Nephron (organoid): ENCODE measurements at regions not wholly inside any gene's neighbourhood (a gene's known extent, or its start where the extent isn't known, plus 50 kb on each side); places are given as distances from the start of the nearest gene placed in this dataset.

Experiments used
- H3K27ac Mint-ChIP-seq, 3 experiments: 2 replicates each; pipeline ENCODE4 v1.8.0; 2020; ENCODE audit warnings: mixed read lengths in 3 of 3, mild to moderate bottlenecking in 2 of 3, moderate library complexity in 1 of 3
- H3K27me3 Mint-ChIP-seq: 2 replicates; pipeline ENCODE4 v1.8.0; 2021; ENCODE audit warnings: low read depth, mild to moderate bottlenecking, moderate library complexity, mixed read lengths
- H3K36me3 Mint-ChIP-seq: 2 replicates; pipeline ENCODE4 v1.8.0; 2020; ENCODE audit warnings: low read depth, mixed read lengths
- H3K4me1 Mint-ChIP-seq: 2 replicates; pipeline ENCODE4 v1.8.0; 2020; ENCODE audit warnings: mixed read lengths
- H3K4me3 Mint-ChIP-seq, 3 experiments: 2 replicates each; pipeline ENCODE4 v1.8.0; 2020; ENCODE audit warnings: mild to moderate bottlenecking in 3 of 3, mixed read lengths in 3 of 3, moderate library complexity in 2 of 3
- H3K9me3 Mint-ChIP-seq: 2 replicates; pipeline ENCODE4 v1.8.0; 2020; ENCODE audit warnings: mixed read lengths
- CTCF ChIP-seq, 3 experiments: fragments of 200-600 bp; sonication (generic); IDR thresholded peaks; one replicate each; pipeline ENCODE4 v1.5.0; 2021; ENCODE audit warnings: antibody characterized with exemption in 3 of 3; ENCODE audit not compliant: unreplicated experiment in 3 of 3

- peaks cover 13% of the 10 kb centered on the region for H3K9me3 Mint-ChIP-seq
- peak overlapping the region; percentile 92 to 97 (median 97) for H3K27ac Mint-ChIP-seq
- no peak for TF ChIP-seq CTCF (IDR thresholded peaks at IDR 0.05; ENCODE audit: unreplicated experiment in 3 of 3)
- H3K27me3 Mint-ChIP-seq, result peaks cover 5% of the 10 kb centered on the region
- H3K4me1 Mint-ChIP-seq, result peaks cover 68% of the 10 kb centered on the region
- H3K36me3 Mint-ChIP-seq, result no peaks in the 10 kb centered on the region
- no peak overlapping the region for H3K4me3 Mint-ChIP-seq
These were observed 123.4 kb downstream of the ZFP36L2 start for GRCh38 chr2:43103093-43103404.

GRCh38 chr2:43102366-43103092 lies 123.9 kb downstream of the ZFP36L2 start:
- peaks cover 5% of the 10 kb centered on the region for H3K27me3 Mint-ChIP-seq
- no peaks in the 10 kb centered on the region for H3K36me3 Mint-ChIP-seq
- peak overlapping the region in 1 of 3 experiments; percentile 42 for H3K4me3 Mint-ChIP-seq
- TF ChIP-seq CTCF (IDR thresholded peaks at IDR 0.05; ENCODE audit: unreplicated experiment in 3 of 3), result no peak
- peaks cover 18% of the 10 kb centered on the region for H3K9me3 Mint-ChIP-seq
- peak overlapping the region; percentile 92 to 97 (median 97) for H3K27ac Mint-ChIP-seq
- peaks cover 70% of the 10 kb centered on the region for H3K4me1 Mint-ChIP-seq

- Mint-ChIP-seq H3K4me1 (peaks cover 63% of the 10 kb centered on the region), H3K4me3 (peak overlapping the region in 1 of 3 experiments; percentile 52), H3K9me3 (peaks cover 19% of the 10 kb centered on the region), H3K27me3 (peaks cover 5% of the 10 kb centered on the region), H3K27ac (peak overlapping the region; percentile 92 to 97 (median 97)), H3K36me3 (no peaks in the 10 kb centered on the region)
- no peak for TF ChIP-seq CTCF (IDR thresholded peaks at IDR 0.05; ENCODE audit: unreplicated experiment in 3 of 3)
These were observed 124.7 kb downstream of the ZFP36L2 start for GRCh38 chr2:43101751-43102150.

- H3K36me3 Mint-ChIP-seq, result no peaks in the 10 kb centered on the region
- no peak for TF ChIP-seq CTCF (IDR thresholded peaks at IDR 0.05; ENCODE audit: unreplicated experiment in 3 of 3)
- H3K4me3 Mint-ChIP-seq, result peak overlapping the region in 2 of 3 experiments; percentile 62 to 67
- peaks cover 25% of the 10 kb centered on the region for H3K9me3 Mint-ChIP-seq
- H3K27me3 Mint-ChIP-seq, result peaks cover 5% of the 10 kb centered on the region
- peak overlapping the region; percentile 62 to 97 (median 92) for H3K27ac Mint-ChIP-seq
- peaks cover 56% of the 10 kb centered on the region for H3K4me1 Mint-ChIP-seq
These were observed 125.3 kb downstream of the ZFP36L2 start for GRCh38 chr2:43100883-43101662.

- Mint-ChIP-seq H3K36me3 (no peaks in the 10 kb centered on the region), H3K4me1 (peaks cover 49% of the 10 kb centered on the region), H3K27me3 (peaks cover 5% of the 10 kb centered on the region), H3K4me3 (peak overlapping the region in 2 of 3 experiments; percentile 34 to 59), H3K9me3 (peaks cover 26% of the 10 kb centered on the region), H3K27ac (peak overlapping the region; percentile 79 to 87 (median 80))
- TF ChIP-seq CTCF (IDR thresholded peaks at IDR 0.05; ENCODE audit: unreplicated experiment in 3 of 3), result no peak
These were observed 126.0 kb downstream of the ZFP36L2 start for GRCh38 chr2:43100362-43100882.
